Ramos (cell line): ENCODE measurements at regions not wholly inside any gene's neighbourhood (a gene's known extent, or its start where the extent isn't known, plus 50 kb on each side); places are given as distances from the start of the nearest gene placed in this dataset.

Experiments
- in situ Hi-C: fragments of 300-500 bp; cut with MboI; formaldehyde crosslinking; loops from one replicate; pipeline ENCODE4 v1.14.3; 2022; ENCODE audit warnings: low sequenced_read_pairs; ENCODE audit not compliant: unreplicated experiment

- in situ Hi-C loops = no loop called here
Measured at GRCh38 chr15:66832664-66833063, 130.6 kb downstream of the SMAD6 start.

- in situ Hi-C loops = no loop called here
Measured at GRCh38 chr15:66833371-66833770, 131.3 kb downstream of the SMAD6 start.

- in situ Hi-C loops = no loop called here
Measured at GRCh38 chr15:66833803-66834202, 131.8 kb downstream of the SMAD6 start.

- in situ Hi-C loops = no loop called here
Measured at GRCh38 chr15:66834881-66835878, 133.1 kb downstream of the SMAD6 start.

- in situ Hi-C loops = no loop called here
Measured at GRCh38 chr15:66836231-66837030, 134.4 kb downstream of the SMAD6 start.

- in situ Hi-C loops = no loop called here
Measured at GRCh38 chr15:66838202-66838601, 136.2 kb downstream of the SMAD6 start.

GRCh38 chr15:66838671-66839239, 136.7 kb downstream of the SMAD6 start:
- in situ Hi-C loops = no loop called here

GRCh38 chr15:66839506-66840112, 137.6 kb downstream of the SMAD6 start:
- in situ Hi-C loops = loop anchor here (5.0 kb wide), 1 partner anchor 237 kb away; no protein-coding TSS in a partner anchor

GRCh38 chr15:66840615-66841390, 138.8 kb downstream of the SMAD6 start:
- in situ Hi-C loops = loop anchor here (5.0 kb wide), 1 partner anchor 239 kb away; no protein-coding TSS in a partner anchor

GRCh38 chr15:66841953-66842681, 140.1 kb downstream of the SMAD6 start:
- in situ Hi-C loops = loop anchor here (5.0 kb wide), 1 partner anchor 240 kb away; no protein-coding TSS in a partner anchor

GRCh38 chr15:66842710-66843441, 140.8 kb downstream of the SMAD6 start:
- in situ Hi-C loops = loop anchor here (5.0 kb wide), 1 partner anchor 241 kb away; no protein-coding TSS in a partner anchor

- in situ Hi-C loops = loop anchor here (5.0 kb wide), 1 partner anchor 241 kb away; no protein-coding TSS in a partner anchor
Measured at GRCh38 chr15:66843581-66843980, 141.5 kb downstream of the SMAD6 start.

GRCh38 chr15:66844041-66844746, 142.2 kb downstream of the SMAD6 start:
- in situ Hi-C loops = loop anchor here (5.0 kb wide), 1 partner anchor 242 kb away; no protein-coding TSS in a partner anchor

GRCh38 chr15:66844747-66845145, 142.7 kb downstream of the SMAD6 start:
- in situ Hi-C loops = loop anchor here (5.0 kb wide), 1 partner anchor 242 kb away; no protein-coding TSS in a partner anchor

- in situ Hi-C loops = no loop called here
Measured at GRCh38 chr15:66845266-66845785, 143.3 kb downstream of the SMAD6 start.

- in situ Hi-C loops = no loop called here
Measured at GRCh38 chr15:66846031-66846430, 144.0 kb downstream of the SMAD6 start.

- in situ Hi-C loops = no loop called here
Measured at GRCh38 chr15:66846811-66847210, 144.8 kb downstream of the SMAD6 start.
